ENCODE measurements at regions not wholly inside any gene's neighbourhood (a gene's known extent, or its start where the extent isn't known, plus 50 kb on each side); places are given as distances from the start of the nearest gene placed in this dataset.

DNA sequence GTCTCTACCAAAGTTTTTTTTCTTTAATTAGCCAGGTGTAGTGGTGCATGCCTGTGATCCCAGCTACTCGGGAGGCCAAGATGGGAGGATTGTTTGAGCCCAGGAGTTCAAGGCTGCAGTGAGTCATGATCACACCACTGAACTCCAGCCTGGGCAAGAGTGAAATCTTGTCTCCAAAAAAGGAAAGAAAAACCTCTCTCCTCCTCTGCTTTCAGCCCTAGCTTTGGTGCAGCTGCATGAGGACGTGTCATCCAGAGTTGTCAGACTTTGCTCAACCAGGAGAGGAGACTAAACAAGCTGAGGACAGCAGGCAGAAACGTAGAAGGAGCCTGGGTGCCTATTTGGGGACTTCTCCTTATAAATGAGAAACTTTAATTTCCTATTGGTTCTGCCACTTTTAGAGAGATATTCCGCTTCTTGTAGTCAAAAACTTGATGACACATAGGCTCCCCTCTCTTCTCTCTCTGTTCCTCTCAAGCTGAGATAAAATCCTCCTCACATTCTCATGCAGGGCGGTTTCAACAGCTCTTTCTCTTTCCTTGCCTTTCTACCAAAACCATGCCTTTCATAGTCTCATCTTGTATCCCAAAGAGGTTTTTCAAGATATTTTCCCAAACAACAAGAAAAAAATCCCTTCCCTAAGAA is 205.4 kb downstream of the ARHGAP12 start:
- Mint-ChIP-seq H3K4me3 (no peak overlapping the region), H3K27ac (no peak overlapping the region), H3K9me3 (no peaks in the 10 kb centered on the region), H3K27me3 (ENCODE audit: low read depth in 2 of 2) (peaks cover 13% of the 10 kb centered on the region in 2 donors), H3K4me1 (no peaks in the 10 kb centered on the region), H3K36me3 (no peaks in the 10 kb centered on the region)
- intact Hi-C loops (cut with micrococcal nuclease), result no loop called here
- TF ChIP-seq, protein P1, sequence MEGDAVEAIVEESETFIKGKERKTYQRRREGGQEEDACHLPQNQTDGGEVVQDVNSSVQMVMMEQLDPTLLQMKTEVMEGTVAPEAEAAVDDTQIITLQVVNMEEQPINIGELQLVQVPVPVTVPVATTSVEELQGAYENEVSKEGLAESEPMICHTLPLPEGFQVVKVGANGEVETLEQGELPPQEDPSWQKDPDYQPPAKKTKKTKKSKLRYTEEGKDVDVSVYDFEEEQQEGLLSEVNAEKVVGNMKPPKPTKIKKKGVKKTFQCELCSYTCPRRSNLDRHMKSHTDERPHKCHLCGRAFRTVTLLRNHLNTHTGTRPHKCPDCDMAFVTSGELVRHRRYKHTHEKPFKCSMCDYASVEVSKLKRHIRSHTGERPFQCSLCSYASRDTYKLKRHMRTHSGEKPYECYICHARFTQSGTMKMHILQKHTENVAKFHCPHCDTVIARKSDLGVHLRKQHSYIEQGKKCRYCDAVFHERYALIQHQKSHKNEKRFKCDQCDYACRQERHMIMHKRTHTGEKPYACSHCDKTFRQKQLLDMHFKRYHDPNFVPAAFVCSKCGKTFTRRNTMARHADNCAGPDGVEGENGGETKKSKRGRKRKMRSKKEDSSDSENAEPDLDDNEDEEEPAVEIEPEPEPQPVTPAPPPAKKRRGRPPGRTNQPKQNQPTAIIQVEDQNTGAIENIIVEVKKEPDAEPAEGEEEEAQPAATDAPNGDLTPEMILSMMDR (IDR thresholded peaks at IDR 0.05), result no peak
- 81% methylated on average over 5 of the region's 5 CpGs for WGBS (ENCODE audit: insufficient coverage)
- Histone ChIP-seq H3K4me1 (ENCODE audit: control insufficient read depth, insufficient read depth, low read length) (no peaks in the 10 kb centered on the region), H3K4me3 (ENCODE audit: low read length) (no peak overlapping the region), H3K27me3 (ENCODE audit: control insufficient read depth, insufficient read depth, low read length) (no peaks in the 10 kb centered on the region), H3K36me3 (ENCODE audit: control insufficient read depth, insufficient read depth, low read length) (no peaks in the 10 kb centered on the region), H3K9me3 (ENCODE audit: control insufficient read depth, insufficient read depth, low read length) (no peaks in the 10 kb centered on the region), H3K27ac (ENCODE audit: low read length) (no peak overlapping the region)
- DNase-seq (no peak), ATAC-seq (no peak)

GRCh38 chr10:31721096-31721495 is 207.5 kb downstream of the ARHGAP12 start:
- intact Hi-C loops (cut with micrococcal nuclease), result no loop called here
- H3K9me3 Mint-ChIP-seq, result no peaks in the 10 kb centered on the region
- Histone ChIP-seq H3K4me1 (ENCODE audit: control insufficient read depth, insufficient read depth, low read length) (no peaks in the 10 kb centered on the region), H3K27ac (ENCODE audit: low read length) (no peak overlapping the region), H3K4me3 (ENCODE audit: low read length) (no peak overlapping the region), H3K27me3 (ENCODE audit: control insufficient read depth, insufficient read depth, low read length) (no peaks in the 10 kb centered on the region), H3K36me3 (ENCODE audit: control insufficient read depth, insufficient read depth, low read length) (no peaks in the 10 kb centered on the region), H3K9me3 (ENCODE audit: control insufficient read depth, insufficient read depth, low read length) (no peaks in the 10 kb centered on the region)
- no peaks in the 10 kb centered on the region for H3K36me3 Mint-ChIP-seq
- H3K27ac Mint-ChIP-seq, result no peak overlapping the region
- WGBS (ENCODE audit: insufficient coverage), result 95% methylated on average over 5 of the region's 5 CpGs
- no peaks in the 10 kb centered on the region for H3K4me1 Mint-ChIP-seq
- no peak for DNase-seq
- no peak overlapping the region for H3K4me3 Mint-ChIP-seq
- peaks cover 13 to 15% of the 10 kb centered on the region in 2 donors for H3K27me3 Mint-ChIP-seq (ENCODE audit: low read depth in 2 of 2)
- ATAC-seq, result no peak
- TF ChIP-seq, protein P1 (IDR thresholded peaks at IDR 0.05), result no peak

GRCh38 chr10:31720546-31720945 is 208.1 kb downstream of the ARHGAP12 start:
- Histone ChIP-seq H3K9me3 (ENCODE audit: control insufficient read depth, insufficient read depth, low read length) (no peaks in the 10 kb centered on the region), H3K4me3 (ENCODE audit: low read length) (no peak overlapping the region), H3K27ac (ENCODE audit: low read length) (no peak overlapping the region), H3K36me3 (ENCODE audit: control insufficient read depth, insufficient read depth, low read length) (no peaks in the 10 kb centered on the region), H3K4me1 (ENCODE audit: control insufficient read depth, insufficient read depth, low read length) (no peaks in the 10 kb centered on the region), H3K27me3 (ENCODE audit: control insufficient read depth, insufficient read depth, low read length) (no peaks in the 10 kb centered on the region)
- Mint-ChIP-seq H3K4me1 (no peaks in the 10 kb centered on the region), H3K4me3 (no peak overlapping the region), H3K36me3 (no peaks in the 10 kb centered on the region), H3K9me3 (no peaks in the 10 kb centered on the region), H3K27ac (no peak overlapping the region), H3K27me3 (ENCODE audit: low read depth in 2 of 2) (peaks cover 13 to 15% of the 10 kb centered on the region in 2 donors)
- no peak for ATAC-seq
- TF ChIP-seq, protein P1 (IDR thresholded peaks at IDR 0.05), result no peak
- DNase-seq, result no peak
- WGBS (ENCODE audit: insufficient coverage), result 88% methylated on average over 1 of the region's 1 CpG
- intact Hi-C loops (cut with micrococcal nuclease), result no loop called here

DNA sequence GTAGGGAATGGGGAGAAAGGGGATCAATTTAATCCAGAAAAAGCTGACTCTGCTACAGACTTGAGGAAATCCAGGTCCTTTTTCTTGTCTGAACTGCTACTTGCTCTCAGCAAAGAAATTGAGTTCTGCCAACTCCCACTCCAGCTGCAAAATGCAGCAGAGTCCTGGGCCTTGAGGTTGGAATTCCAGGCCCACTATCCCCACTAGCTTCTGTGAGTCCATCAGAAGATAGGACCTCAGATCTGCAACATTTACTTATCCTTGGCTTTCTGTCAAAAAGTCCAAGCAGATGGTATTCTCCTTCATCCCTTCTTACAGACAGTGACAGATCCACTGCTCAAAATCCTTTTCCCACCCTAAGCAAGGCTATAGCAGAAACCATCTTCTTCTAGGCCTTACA is 219.2 kb downstream of the ARHGAP12 start:
- no peak overlapping the region for H3K4me3 ChIP-seq (ENCODE audit: low read length)
- no peak overlapping the region for H3K27ac ChIP-seq (ENCODE audit: low read length)
- H3K4me1 ChIP-seq (ENCODE audit: control insufficient read depth, insufficient read depth, low read length), result peaks cover 27% of the 10 kb centered on the region
- Mint-ChIP-seq H3K4me1 (peaks cover 15 to 17% of the 10 kb centered on the region in 2 donors), H3K9me3 (peaks cover 3 to 10% of the 10 kb centered on the region in 2 donors), H3K36me3 (peaks cover 7% of the 10 kb centered on the region), H3K27ac (no peak overlapping the region), H3K27me3 (ENCODE audit: low read depth in 2 of 2) (peaks cover 0 to 13% of the 10 kb centered on the region in 2 donors), H3K4me3 (no peak overlapping the region)
- intact Hi-C loops (cut with micrococcal nuclease), result no loop called here
- TF ChIP-seq, protein P1 (IDR thresholded peaks at IDR 0.05), result no peak
- ATAC-seq (no peak), DNase-seq (no peak)
- H3K27me3 ChIP-seq (ENCODE audit: control insufficient read depth, insufficient read depth, low read length), result no peaks in the 10 kb centered on the region
- H3K9me3 ChIP-seq (ENCODE audit: control insufficient read depth, insufficient read depth, low read length), result peaks cover 4% of the 10 kb centered on the region
- H3K36me3 ChIP-seq (ENCODE audit: control insufficient read depth, insufficient read depth, low read length), result no peaks in the 10 kb centered on the region
